GM12878 (cell line): ENCODE measurements at regions not wholly inside any gene's neighbourhood (a gene's known extent, or its start where the extent isn't known, plus 50 kb on each side); places are given as distances from the start of the nearest gene placed in this dataset.

Experiments
- ATAC-seq: fragments of 200-7000 bp; cut with Tn5 transposase; 3 replicates; pipeline ENCODE4 v1.9.1; 2020; ENCODE audit warnings: mild to moderate bottlenecking, moderate library complexity
- BruUV-seq: library from RNA; stranded (reverse); fragments of 400-500 nt; replicated peaks from 2 replicates; lab custom pipeline; 2021; lab: Mats Ljungman, UMichigan
- CTCF ChIA-PET: fragments of 300-600 bp; sonication (Branson Sonifier 250); formaldehyde crosslinking; extraction: SDS; loops from one replicate; lab custom pipeline; 2021; ENCODE audit warnings: inconsistent platforms; lab: Yijun Ruan, JAX
- POLR2A ChIA-PET: fragments of 350-600 bp; formaldehyde crosslinking; extraction: SDS; loops from one replicate; lab custom pipeline; 2021; ENCODE audit warnings: inconsistent platforms; lab: Charles Lee
- RAD21 ChIA-PET: fragments of 300-600 bp; sonication (Branson Sonifier 250); formaldehyde crosslinking; loops from one replicate; lab custom pipeline; 2023; ENCODE audit warnings: antibody characterized with exemption; ENCODE audit not compliant: unreplicated experiment; lab: Charles Lee
- SMC1A ChIA-PET: fragments of 300-600 bp; sonication (Branson Sonifier 250); formaldehyde crosslinking; loops from one replicate; lab custom pipeline; 2023; ENCODE audit not compliant: unreplicated experiment, uncharacterized antibody; lab: Charles Lee
- DNase-seq: peaks from one replicate; pipeline ENCODE4 v3.0.0-alpha.2; 2011; ENCODE audit warnings: low read depth, low spot score
- FAIRE-seq: peaks from 3 replicates; lab custom pipeline; 2011; peaks lifted over from hg19 to GRCh38; lab: Jason Lieb, UNC
- H2AFZ ChIP-seq: 2 replicates; pipeline ENCODE4 v1.6.0; 2011; ENCODE audit warnings: low read depth, low read length, control low read depth; ENCODE audit not compliant: control insufficient read depth
- H3K27ac ChIP-seq: 2 replicates; pipeline ENCODE4 v1.5.1; 2011; ENCODE audit warnings: control low read depth; ENCODE audit not compliant: control insufficient read depth, insufficient read depth
- H3K27me3 ChIP-seq, 2 experiments: replicated peaks in 1 of 2; 2 replicates each; pipeline versions ENCODE4 v1.6.0 to v1.6.1; 2011; ENCODE audit warnings: low read length in 1 of 2; ENCODE audit not compliant: control insufficient read depth in 2 of 2, insufficient read depth in 2 of 2
- H3K36me3 ChIP-seq, 2 experiments: 2 replicates each; pipeline ENCODE4 v1.5.1; 2011; ENCODE audit warnings: low read length in 1 of 2; ENCODE audit not compliant: control insufficient read depth in 2 of 2, insufficient read depth in 2 of 2
- H3K4me1 ChIP-seq: 2 replicates; pipeline ENCODE4 v1.6.1; 2011; ENCODE audit warnings: mild to moderate bottlenecking, low read length, moderate library complexity, mixed read lengths; ENCODE audit not compliant: control insufficient read depth, insufficient read depth
- H3K4me2 ChIP-seq: 2 replicates; pipeline ENCODE4 v1.6.0; 2011; ENCODE audit warnings: control low read depth; ENCODE audit not compliant: control insufficient read depth, insufficient read depth
- H3K4me3 ChIP-seq: fragments of 200-600 bp; sonication (generic); 2 replicates; pipeline ENCODE4 v1.5.1; 2016
- H3K79me2 ChIP-seq: 2 replicates; pipeline ENCODE4 v1.6.0; 2011; ENCODE audit warnings: low read length; ENCODE audit not compliant: control insufficient read depth, insufficient read depth
- H3K9ac ChIP-seq: 2 replicates; pipeline ENCODE4 v1.8.0; 2011; ENCODE audit warnings: low read length, control low read depth, mixed read lengths; ENCODE audit not compliant: control insufficient read depth, insufficient read depth
- H3K9me3 ChIP-seq: replicated peaks from 3 replicates; pipeline ENCODE4 v1.5.1; 2011; ENCODE audit warnings: mild to moderate bottlenecking, low read length; ENCODE audit not compliant: control insufficient read depth, insufficient read depth
- H4K20me1 ChIP-seq: 2 replicates; pipeline ENCODE4 v1.6.0; 2011; ENCODE audit not compliant: control insufficient read depth, insufficient read depth
- CREB1 ChIP-seq: IDR thresholded peaks from 2 replicates; pipeline ENCODE4 v1.6.1; 2012; ENCODE audit warnings: low read depth, mild to moderate bottlenecking, inconsistent platforms
- CREM ChIP-seq: IDR thresholded peaks from 2 replicates; pipeline ENCODE4 v1.6.1; 2014; ENCODE audit warnings: antibody characterized with exemption, low read depth
- CTCF ChIP-seq, 3 experiments: IDR thresholded peaks in 2 of 3; conservative IDR thresholded peaks in 1 of 3; 2 replicates each; pipeline ENCODE4 v1.5.1; 2011; ENCODE audit warnings: low read depth in 3 of 3, low read length in 3 of 3, mild to moderate bottlenecking in 3 of 3, control low read depth in 2 of 3, moderate library complexity in 2 of 3, inconsistent platforms in 1 of 3, mixed read lengths in 1 of 3; ENCODE audit not compliant: control insufficient read depth in 2 of 3, insufficient read depth in 1 of 3; ENCODE audit errors: extremely low read depth in 1 of 3
- DPF2 ChIP-seq: fragments of 450-650 bp; IDR thresholded peaks from 2 replicates; pipeline ENCODE4 v1.6.1; 2017; ENCODE audit warnings: mild to moderate bottlenecking
- E2F4 ChIP-seq: IDR thresholded peaks from 2 replicates; pipeline ENCODE4 v1.6.1; 2012; ENCODE audit warnings: low read depth, low read length, improper control_type of control experiment
- IKZF2 ChIP-seq, 2 experiments: fragments of 450-650 bp; IDR thresholded peaks; 2 replicates each; pipeline ENCODE4 v1.6.1; 2017; ENCODE audit warnings: mild to moderate bottlenecking in 2 of 2, moderate library complexity in 2 of 2
- MAX ChIP-seq: IDR thresholded peaks from 2 replicates; pipeline ENCODE4 v1.6.1; 2012; ENCODE audit warnings: low read depth, low read length, improper control_type of control experiment
- NR2C1 ChIP-seq: fragments of 450-650 bp; IDR thresholded peaks from 2 replicates; pipeline ENCODE4 v1.6.1; 2017; ENCODE audit warnings: antibody characterized with exemption, mild to moderate bottlenecking, moderate library complexity
- PKNOX1 ChIP-seq: fragments of 450-650 bp; IDR thresholded peaks from 2 replicates; pipeline ENCODE4 v1.6.1; 2016; ENCODE audit warnings: mild to moderate bottlenecking
- SKIL ChIP-seq: fragments of 450-650 bp; IDR thresholded peaks from 2 replicates; pipeline ENCODE4 v1.6.1; 2017; ENCODE audit warnings: mild to moderate bottlenecking, low read depth, inconsistent platforms; ENCODE audit not compliant: poor library complexity, severe bottlenecking
- SUZ12 ChIP-seq: fragments of 200-600 bp; sonication (generic); IDR thresholded peaks from one replicate; pipeline ENCODE4 v1.6.1; 2018; ENCODE audit warnings: antibody characterized with exemption, mild to moderate bottlenecking; ENCODE audit not compliant: unreplicated experiment
- USF2 ChIP-seq: IDR thresholded peaks from 2 replicates; pipeline ENCODE4 v1.6.1; 2011; ENCODE audit warnings: low read depth, low read length, improper control_type of control experiment, borderline replicate concordance
- ZBTB11 ChIP-seq: fragments of 450-650 bp; formaldehyde crosslinking; IDR thresholded peaks from 2 replicates; pipeline ENCODE4 v1.5.0; 2022; ENCODE audit warnings: mild to moderate bottlenecking, missing genetic modification characterization
- WGBS: methylation state at CpG from one replicate; pipeline ENCODE4 v1.1.6; 2016; ENCODE audit warnings: low lambda C conversion rate; ENCODE audit not compliant: insufficient replicate concordance, insufficient coverage; ENCODE audit errors: missing lambda C conversion rate; 5-methylcytosine and 5-hydroxymethylcytosine counted together
- in situ Hi-C: fragments of 300-500 bp; cut with MboI; formaldehyde crosslinking; loops from 9 replicates; pipeline ENCODE4 v1.14.3; 2018; ENCODE audit warnings: mixed read lengths
- intact Hi-C: fragments of 100-400 bp; cut with micrococcal nuclease; formaldehyde crosslinking; loops from one replicate; pipeline ENCODE4 v1.14.2; 2022; ENCODE audit not compliant: unreplicated experiment

GRCh38 chr21:20030390-20030789 lies 967.8 kb upstream of the NCAM2 start:
- H3K9ac ChIP-seq: no peak overlapping the region
- ATAC-seq (no peak), DNase-seq (no peak), FAIRE-seq (no peak)
- no peak overlapping the region for H3K27ac ChIP-seq
- no peaks in the 10 kb centered on the region for H3K4me1 ChIP-seq
- H3K4me2 ChIP-seq: no peak overlapping the region
- ChIA-PET RAD21 (no interaction called here), SMC1A (interaction anchor here (1.0 kb wide), 1 partner anchor 14 kb away, joined by 3 read pairs; no protein-coding TSS in a partner anchor), CTCF (no interaction called here), POLR2A (no interaction called here)
- BruUV-seq: no TSS peak
- H3K36me3 ChIP-seq: no peaks in the 10 kb centered on the region
- no peaks in the 10 kb centered on the region for H3K79me2 ChIP-seq
- H3K4me3 ChIP-seq: no peak overlapping the region
- intact Hi-C loops: no loop called here
- in situ Hi-C loops: no loop called here
- H2AFZ ChIP-seq: no peak overlapping the region
- H3K27me3 ChIP-seq: no peaks in the 10 kb centered on the region
- WGBS: 3% methylated on average over 4 of the region's 4 CpGs
- no peaks in the 10 kb centered on the region; the same call in 2 of the 3 replicates for H3K9me3 ChIP-seq
- no peaks in the 10 kb centered on the region for H4K20me1 ChIP-seq
- TF ChIP-seq SUZ12: no peak
- TF ChIP-seq SKIL: no peak
- TF ChIP-seq MAX: no peak
- TF ChIP-seq CTCF (IDR thresholded peaks at IDR 0.05 in 2 of 3, conservative IDR thresholded peaks at IDR 0.05 in 1 of 3; ENCODE audit: control insufficient read depth in 2 of 3, extremely low read depth in 1 of 3, insufficient read depth in 1 of 3, low read depth in 3 of 3, low read length in 3 of 3): no peak
- no peak for TF ChIP-seq DPF2
- no peak for TF ChIP-seq USF2
- TF ChIP-seq ZBTB11: no peak
- no peak for TF ChIP-seq CREB1
- no peak for TF ChIP-seq E2F4
- no peak for TF ChIP-seq PKNOX1
- no peak for TF ChIP-seq IKZF2 (IDR thresholded peaks at IDR 0.05)
- no peak for TF ChIP-seq NR2C1
- TF ChIP-seq CREM: no peak
